A172 (cell line): ENCODE measurements at regions not wholly inside any gene's neighbourhood (a gene's known extent, or its start where the extent isn't known, plus 50 kb on each side); places are given as distances from the start of the nearest gene placed in this dataset.
"Not testable (repeated sequence)": the region's sequence is repeated elsewhere in the genome, so short reads cannot be mapped to it uniquely, and the experiment has no call there.

Source experiments
- DNase-seq: peaks from one replicate; pipeline ENCODE4 v3.0.0-alpha.2; 2015; ENCODE audit warnings: low spot score

- no peak for DNase-seq
These were observed 248.9 kb downstream of the MYCN start for GRCh38 chr2:16189029-16189835.

- DNase-seq: no peak
These were observed 248.0 kb downstream of the MYCN start for GRCh38 chr2:16188261-16188890.

GRCh38 chr2:16187482-16187817 lies 247.1 kb downstream of the MYCN start:
- DNase-seq: no peak

- DNase-seq: no peak
These were observed 246.5 kb downstream of the MYCN start for GRCh38 chr2:16186661-16187481.

- no peak for DNase-seq
These were observed 245.5 kb downstream of the MYCN start for GRCh38 chr2:16185801-16186272.

GRCh38 chr2:16184945-16185660 lies 244.8 kb downstream of the MYCN start:
- no peak for DNase-seq

GRCh38 chr2:16184341-16184890 lies 244.1 kb downstream of the MYCN start:
- DNase-seq: no peak

- no peak for DNase-seq
These were observed 243.0 kb downstream of the MYCN start for GRCh38 chr2:16183345-16183744.

- no peak for DNase-seq
These were observed 242.5 kb downstream of the MYCN start for GRCh38 chr2:16182841-16183240.

GRCh38 chr2:16182311-16182815 lies 242.0 kb downstream of the MYCN start:
- not testable (repeated sequence) for DNase-seq

GRCh38 chr2:16181741-16182090 lies 241.4 kb downstream of the MYCN start:
- no peak for DNase-seq

GRCh38 chr2:16181062-16181740 lies 240.9 kb downstream of the MYCN start:
- DNase-seq: no peak

GRCh38 chr2:16180631-16181030 lies 240.3 kb downstream of the MYCN start:
- no peak for DNase-seq

- DNase-seq: no peak
These were observed 239.5 kb downstream of the MYCN start for GRCh38 chr2:16179701-16180416.

GRCh38 chr2:16178551-16179130 lies 238.3 kb downstream of the MYCN start:
- DNase-seq: no peak

- DNase-seq: no peak
These were observed 237.4 kb downstream of the MYCN start for GRCh38 chr2:16177671-16178180.

GRCh38 chr2:16176971-16177480 lies 236.7 kb downstream of the MYCN start:
- no peak for DNase-seq

GRCh38 chr2:16175247-16175825 lies 235.0 kb downstream of the MYCN start:
- no peak for DNase-seq

GRCh38 chr2:16174693-16175045 lies 234.3 kb downstream of the MYCN start:
- DNase-seq: no peak
